ENCODE measurements at regions not wholly inside any gene's neighbourhood (a gene's known extent, or its start where the extent isn't known, plus 50 kb on each side); places are given as distances from the start of the nearest gene placed in this dataset.

DNA sequence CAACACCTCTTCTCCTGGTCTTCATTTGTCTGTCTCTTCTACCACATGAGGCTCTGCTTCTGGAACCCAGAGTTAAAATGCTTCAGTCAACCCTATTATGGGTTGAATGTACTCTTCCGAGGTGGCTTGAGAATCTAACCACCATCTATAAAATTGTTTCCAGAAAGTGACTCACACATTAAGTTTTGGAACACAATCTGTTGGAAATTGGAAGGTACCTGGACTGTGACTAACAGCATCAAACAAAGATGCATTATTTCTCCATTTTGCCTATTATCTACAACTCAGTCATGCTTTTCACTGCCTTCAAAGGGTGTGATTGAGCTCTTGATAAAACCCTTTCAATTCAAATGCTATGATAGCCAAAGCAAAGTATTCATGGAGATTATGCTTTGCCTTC is 499.0 kb upstream of the SEMA6D start:
- Histone ChIP-seq H3K4me1 (ENCODE audit: low read depth) (no peaks in the 10 kb centered on the region), H3K9me3 (ENCODE audit: low read depth) (no peaks in the 10 kb centered on the region), H3K27me3 (no peaks in the 10 kb centered on the region), H3K27ac (no peak overlapping the region), H3K36me3 (no peaks in the 10 kb centered on the region), H3K4me3 (no peak overlapping the region)
- TF ChIP-seq, protein P1, sequence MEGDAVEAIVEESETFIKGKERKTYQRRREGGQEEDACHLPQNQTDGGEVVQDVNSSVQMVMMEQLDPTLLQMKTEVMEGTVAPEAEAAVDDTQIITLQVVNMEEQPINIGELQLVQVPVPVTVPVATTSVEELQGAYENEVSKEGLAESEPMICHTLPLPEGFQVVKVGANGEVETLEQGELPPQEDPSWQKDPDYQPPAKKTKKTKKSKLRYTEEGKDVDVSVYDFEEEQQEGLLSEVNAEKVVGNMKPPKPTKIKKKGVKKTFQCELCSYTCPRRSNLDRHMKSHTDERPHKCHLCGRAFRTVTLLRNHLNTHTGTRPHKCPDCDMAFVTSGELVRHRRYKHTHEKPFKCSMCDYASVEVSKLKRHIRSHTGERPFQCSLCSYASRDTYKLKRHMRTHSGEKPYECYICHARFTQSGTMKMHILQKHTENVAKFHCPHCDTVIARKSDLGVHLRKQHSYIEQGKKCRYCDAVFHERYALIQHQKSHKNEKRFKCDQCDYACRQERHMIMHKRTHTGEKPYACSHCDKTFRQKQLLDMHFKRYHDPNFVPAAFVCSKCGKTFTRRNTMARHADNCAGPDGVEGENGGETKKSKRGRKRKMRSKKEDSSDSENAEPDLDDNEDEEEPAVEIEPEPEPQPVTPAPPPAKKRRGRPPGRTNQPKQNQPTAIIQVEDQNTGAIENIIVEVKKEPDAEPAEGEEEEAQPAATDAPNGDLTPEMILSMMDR (IDR thresholded peaks at IDR 0.05; ENCODE audit: low read depth, low read length) = no peak
- no peak for DNase-seq (ENCODE audit: low read depth in 1 of 2, low spot score in 1 of 2)

DNA sequence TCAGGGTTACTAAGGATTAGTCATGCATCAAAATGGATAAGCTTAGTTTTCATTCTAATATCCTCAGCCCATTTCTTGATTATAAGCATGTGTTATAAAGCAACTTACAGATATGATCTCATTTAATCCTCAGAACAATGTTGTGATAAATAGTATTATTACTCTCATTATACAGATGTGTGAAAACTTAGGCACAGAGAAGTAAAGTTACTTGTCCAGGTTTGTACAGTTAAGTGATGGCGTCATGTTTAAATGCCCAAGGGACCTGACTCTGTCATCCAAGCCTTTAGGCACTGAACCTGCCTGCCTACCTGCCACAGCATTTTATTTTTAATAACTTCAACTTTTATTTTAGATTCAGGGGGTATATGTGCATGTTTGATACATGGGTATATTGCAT is 472.9 kb upstream of the SEMA6D start:
- no peaks in the 10 kb centered on the region for H3K4me1 ChIP-seq (ENCODE audit: low read depth)
- H3K4me3 ChIP-seq = no peak overlapping the region
- TF ChIP-seq, protein P1 (IDR thresholded peaks at IDR 0.05; ENCODE audit: low read depth, low read length) = no peak
- no peaks in the 10 kb centered on the region for H3K9me3 ChIP-seq (ENCODE audit: low read depth)
- no peak overlapping the region for H3K27ac ChIP-seq
- H3K36me3 ChIP-seq = no peaks in the 10 kb centered on the region
- no peaks in the 10 kb centered on the region for H3K27me3 ChIP-seq
- no peak for DNase-seq (ENCODE audit: low read depth in 1 of 2, low spot score in 1 of 2)

DNA sequence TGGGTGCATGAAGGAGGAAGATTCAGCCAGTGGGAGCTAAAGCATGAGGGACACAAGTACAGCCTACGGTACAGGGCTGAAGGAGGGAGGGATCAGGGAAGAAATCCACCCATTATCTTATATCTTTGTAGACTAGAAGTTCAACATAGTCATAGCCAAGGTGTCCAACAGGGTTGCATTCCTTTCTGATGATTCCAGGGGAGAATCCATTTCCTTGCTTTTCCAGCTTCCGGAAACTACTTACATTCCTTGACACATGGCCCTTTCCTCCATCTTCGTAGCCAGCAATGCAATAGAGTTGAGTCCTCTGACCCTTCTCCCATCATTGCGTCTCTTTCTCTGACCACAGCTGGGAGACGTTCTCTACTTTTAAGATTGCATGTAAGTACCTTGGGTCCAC is 471.0 kb upstream of the SEMA6D start:
- no peak overlapping the region for H3K27ac ChIP-seq
- TF ChIP-seq, protein P1 (IDR thresholded peaks at IDR 0.05; ENCODE audit: low read depth, low read length) = no peak
- no peaks in the 10 kb centered on the region for H3K36me3 ChIP-seq
- no peak overlapping the region for H3K4me3 ChIP-seq
- H3K27me3 ChIP-seq = no peaks in the 10 kb centered on the region
- no peak for DNase-seq (ENCODE audit: low read depth in 1 of 2, low spot score in 1 of 2)
- H3K4me1 ChIP-seq (ENCODE audit: low read depth) = peaks cover 14% of the 10 kb centered on the region
- no peaks in the 10 kb centered on the region for H3K9me3 ChIP-seq (ENCODE audit: low read depth)

DNA sequence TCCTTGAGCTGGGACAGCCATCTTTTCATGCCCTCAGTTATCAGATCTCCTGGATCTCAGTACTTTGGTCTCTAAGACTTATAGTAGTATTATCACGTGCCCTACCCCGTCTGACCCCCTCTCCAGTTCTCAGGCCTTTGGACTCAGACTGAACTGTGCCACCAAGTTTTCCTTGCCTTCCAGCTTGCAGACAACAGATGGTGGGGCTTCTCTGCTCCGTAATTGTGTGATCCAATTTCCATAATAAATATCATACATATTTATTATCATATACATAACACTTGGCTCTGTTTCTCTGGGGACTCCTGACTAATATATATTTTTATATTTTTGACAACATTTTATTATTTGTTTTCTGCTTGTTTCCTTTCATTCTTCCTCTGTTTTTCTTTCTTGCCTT is 458.8 kb upstream of the SEMA6D start:
- no peak overlapping the region for H3K4me3 ChIP-seq
- H3K27ac ChIP-seq = no peak overlapping the region
- no peak for DNase-seq (ENCODE audit: low read depth in 1 of 2, low spot score in 1 of 2)
- H3K36me3 ChIP-seq = no peaks in the 10 kb centered on the region
- H3K27me3 ChIP-seq = no peaks in the 10 kb centered on the region
- no peaks in the 10 kb centered on the region for H3K9me3 ChIP-seq (ENCODE audit: low read depth)
- TF ChIP-seq, protein P1 (IDR thresholded peaks at IDR 0.05; ENCODE audit: low read depth, low read length) = no peak
- peaks cover 4% of the 10 kb centered on the region for H3K4me1 ChIP-seq (ENCODE audit: low read depth)

DNA sequence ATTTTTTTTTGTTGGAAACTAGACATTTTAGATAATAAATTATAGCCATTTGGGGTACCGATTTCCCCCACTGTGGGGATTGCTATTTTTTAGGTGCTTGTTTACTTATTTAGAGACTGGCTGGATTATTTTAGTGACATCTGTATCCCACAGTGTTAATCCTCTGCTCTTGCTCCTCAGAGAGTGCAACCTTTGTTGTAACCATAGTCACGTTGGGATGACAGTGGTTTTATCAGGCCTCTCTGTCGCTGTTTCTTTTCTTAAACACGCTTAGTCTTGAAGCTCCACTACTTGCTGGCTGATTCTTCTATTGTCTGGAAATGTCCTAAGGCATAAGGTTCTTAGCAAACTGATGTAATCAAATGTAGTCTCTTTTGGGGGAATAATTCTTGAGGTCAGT is 451.6 kb upstream of the SEMA6D start:
- H3K36me3 ChIP-seq = no peaks in the 10 kb centered on the region
- no peak overlapping the region for H3K4me3 ChIP-seq
- peaks cover 12% of the 10 kb centered on the region for H3K4me1 ChIP-seq (ENCODE audit: low read depth)
- no peaks in the 10 kb centered on the region for H3K27me3 ChIP-seq
- DNase-seq (ENCODE audit: low read depth in 1 of 2, low spot score in 1 of 2) = peak in 1 of 2 donors; percentile 3
- TF ChIP-seq, protein P1 (IDR thresholded peaks at IDR 0.05; ENCODE audit: low read depth, low read length) = no peak
- H3K9me3 ChIP-seq (ENCODE audit: low read depth) = no peaks in the 10 kb centered on the region
- H3K27ac ChIP-seq = peak overlapping the region; percentile 7

DNA sequence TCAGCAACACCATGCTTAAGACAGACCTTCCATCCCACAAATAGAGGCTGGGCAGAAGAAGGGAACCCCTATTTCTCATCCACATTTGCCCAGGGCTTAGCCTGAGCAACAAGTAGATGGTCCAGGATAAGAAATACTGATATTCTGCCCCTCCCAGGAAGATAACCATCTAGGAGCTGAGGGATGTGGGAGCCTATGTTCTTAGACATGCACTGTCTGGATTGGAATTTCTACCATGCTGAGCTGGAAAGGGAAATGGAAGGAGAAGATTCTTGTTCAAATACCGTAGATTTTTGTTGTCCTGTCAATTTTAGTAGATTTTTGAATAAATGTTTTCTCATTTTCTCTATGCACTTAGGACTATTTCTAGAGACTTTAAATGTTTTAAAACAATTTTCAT is 450.7 kb upstream of the SEMA6D start:
- no peaks in the 10 kb centered on the region for H3K36me3 ChIP-seq
- H3K9me3 ChIP-seq (ENCODE audit: low read depth) = no peaks in the 10 kb centered on the region

More for the DNA sequence above, 450.7 kb upstream of the SEMA6D start:
- Histone ChIP-seq H3K27ac (no peak overlapping the region), H3K4me3 (no peak overlapping the region), H3K27me3 (no peaks in the 10 kb centered on the region), H3K4me1 (ENCODE audit: low read depth) (peaks cover 9% of the 10 kb centered on the region)
- no peak for DNase-seq (ENCODE audit: low read depth in 1 of 2, low spot score in 1 of 2)
- TF ChIP-seq, protein P1 (IDR thresholded peaks at IDR 0.05; ENCODE audit: low read depth, low read length) = no peak
